ENCODE measurements at regions not wholly inside any gene's neighbourhood (a gene's known extent, or its start where the extent isn't known, plus 50 kb on each side); places are given as distances from the start of the nearest gene placed in this dataset.

DNA sequence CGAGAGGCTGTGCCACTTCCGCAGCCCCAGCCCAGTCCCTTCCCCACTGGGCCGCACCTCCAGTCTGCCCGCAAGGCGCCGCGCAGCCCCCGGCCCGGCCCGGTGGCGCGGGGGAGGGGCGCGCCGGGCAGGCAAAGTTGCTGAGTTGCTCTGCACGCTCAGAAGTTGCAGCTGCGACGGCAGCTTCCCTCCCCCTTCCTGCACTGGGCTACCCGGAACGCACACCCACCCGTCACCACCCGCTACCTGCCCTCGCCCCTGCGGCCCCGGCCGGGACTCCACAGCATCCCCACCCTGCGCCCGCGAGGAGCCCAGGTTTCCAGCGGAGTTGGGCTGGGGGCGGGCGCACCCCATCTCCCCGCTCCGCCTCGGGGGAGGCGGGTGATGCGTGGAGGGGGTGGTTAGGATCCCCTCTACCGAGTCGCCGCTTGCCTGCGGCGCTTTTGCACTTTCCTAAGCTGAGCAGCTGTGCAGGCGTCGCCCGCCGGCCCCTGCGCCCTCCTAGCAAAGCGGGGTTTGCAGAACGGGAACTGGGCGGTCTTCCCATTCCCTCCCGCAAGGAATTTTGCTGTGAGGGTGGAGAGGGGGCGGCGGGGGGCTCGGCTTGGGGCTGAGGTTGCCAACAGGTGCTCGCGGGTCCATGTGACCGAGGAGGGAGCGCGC lies 55.9 kb upstream of the RREB1 start:
- Mint-ChIP-seq H3K27me3 (ENCODE audit: insufficient read depth, unreplicated experiment) (no peaks in the 10 kb centered on the region), H3K4me1 (ENCODE audit: insufficient read depth, unreplicated experiment) (peaks cover 25% of the 10 kb centered on the region), H3K27ac (ENCODE audit: low read depth, unreplicated experiment) (no peak overlapping the region), H3K9me3 (ENCODE audit: unreplicated experiment) (no peaks in the 10 kb centered on the region), H3K4me3 (ENCODE audit: unreplicated experiment) (no peak overlapping the region), H3K36me3 (ENCODE audit: insufficient read depth, unreplicated experiment) (no peaks in the 10 kb centered on the region)
- intact Hi-C loops (cut with micrococcal nuclease), result loop anchor here (2.0 to 10.0 kb wide), 2 partner anchors 57 to 267 kb away; no protein-coding TSS in a partner anchor
- POLR2A ChIA-PET, result interaction anchor here (0.6 kb wide), 1 partner anchor 454 kb away, joined by 3 read pairs; no protein-coding TSS in a partner anchor
- CTCF ChIA-PET, result no interaction called here
- TF ChIP-seq, protein P1, sequence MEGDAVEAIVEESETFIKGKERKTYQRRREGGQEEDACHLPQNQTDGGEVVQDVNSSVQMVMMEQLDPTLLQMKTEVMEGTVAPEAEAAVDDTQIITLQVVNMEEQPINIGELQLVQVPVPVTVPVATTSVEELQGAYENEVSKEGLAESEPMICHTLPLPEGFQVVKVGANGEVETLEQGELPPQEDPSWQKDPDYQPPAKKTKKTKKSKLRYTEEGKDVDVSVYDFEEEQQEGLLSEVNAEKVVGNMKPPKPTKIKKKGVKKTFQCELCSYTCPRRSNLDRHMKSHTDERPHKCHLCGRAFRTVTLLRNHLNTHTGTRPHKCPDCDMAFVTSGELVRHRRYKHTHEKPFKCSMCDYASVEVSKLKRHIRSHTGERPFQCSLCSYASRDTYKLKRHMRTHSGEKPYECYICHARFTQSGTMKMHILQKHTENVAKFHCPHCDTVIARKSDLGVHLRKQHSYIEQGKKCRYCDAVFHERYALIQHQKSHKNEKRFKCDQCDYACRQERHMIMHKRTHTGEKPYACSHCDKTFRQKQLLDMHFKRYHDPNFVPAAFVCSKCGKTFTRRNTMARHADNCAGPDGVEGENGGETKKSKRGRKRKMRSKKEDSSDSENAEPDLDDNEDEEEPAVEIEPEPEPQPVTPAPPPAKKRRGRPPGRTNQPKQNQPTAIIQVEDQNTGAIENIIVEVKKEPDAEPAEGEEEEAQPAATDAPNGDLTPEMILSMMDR (IDR thresholded peaks at IDR 0.05; ENCODE audit: unreplicated experiment), result no peak
- no peak for DNase-seq (ENCODE audit: unreplicated experiment)
- no TSS peak for BruUV-seq (replicated peaks)

DNA sequence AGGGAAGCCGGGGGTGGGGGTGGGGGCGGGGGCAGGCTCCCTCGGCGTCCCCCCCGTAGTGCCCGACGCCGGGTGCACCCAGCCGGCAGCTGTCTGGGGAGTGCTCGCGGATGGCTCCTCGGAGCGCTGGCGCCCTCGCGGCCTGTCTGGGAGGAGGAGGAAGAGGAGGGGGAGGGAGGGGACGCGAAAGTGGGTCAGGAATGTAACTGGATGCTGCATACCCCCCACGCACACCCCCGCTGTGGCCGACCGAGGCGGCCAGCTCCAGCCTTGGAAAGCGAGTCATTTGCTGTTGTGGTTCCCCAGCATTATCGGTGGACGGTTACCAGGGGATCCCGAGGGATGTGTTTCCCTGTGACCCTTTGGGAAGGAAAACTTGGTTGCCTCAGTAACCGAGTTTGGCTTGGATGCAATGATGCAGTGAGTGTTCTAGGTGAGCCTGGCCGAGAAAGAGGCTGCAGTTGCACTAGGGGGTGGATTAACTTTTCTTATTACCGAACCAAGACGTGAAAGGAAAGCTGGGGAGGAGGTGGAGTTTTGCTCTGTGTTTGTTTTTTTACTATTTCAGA lies 55.2 kb upstream of the RREB1 start:
- Mint-ChIP-seq H3K9me3 (ENCODE audit: unreplicated experiment) (no peaks in the 10 kb centered on the region), H3K4me1 (ENCODE audit: insufficient read depth, unreplicated experiment) (peaks cover 31% of the 10 kb centered on the region), H3K4me3 (ENCODE audit: unreplicated experiment) (no peak overlapping the region), H3K27me3 (ENCODE audit: insufficient read depth, unreplicated experiment) (no peaks in the 10 kb centered on the region), H3K36me3 (ENCODE audit: insufficient read depth, unreplicated experiment) (no peaks in the 10 kb centered on the region), H3K27ac (ENCODE audit: low read depth, unreplicated experiment) (peak overlapping the region; percentile 54)
- BruUV-seq (replicated peaks), result no TSS peak
- ChIA-PET CTCF (no interaction called here), POLR2A (interaction anchor here (0.6 kb wide), 1 partner anchor 453 kb away, joined by 3 read pairs; no protein-coding TSS in a partner anchor)
- no peak for DNase-seq (ENCODE audit: unreplicated experiment)
- TF ChIP-seq, protein P1 (IDR thresholded peaks at IDR 0.05; ENCODE audit: unreplicated experiment), result no peak
- intact Hi-C loops (cut with micrococcal nuclease), result loop anchor here (10.0 kb wide), 1 partner anchor 268 kb away; no protein-coding TSS in a partner anchor

DNA sequence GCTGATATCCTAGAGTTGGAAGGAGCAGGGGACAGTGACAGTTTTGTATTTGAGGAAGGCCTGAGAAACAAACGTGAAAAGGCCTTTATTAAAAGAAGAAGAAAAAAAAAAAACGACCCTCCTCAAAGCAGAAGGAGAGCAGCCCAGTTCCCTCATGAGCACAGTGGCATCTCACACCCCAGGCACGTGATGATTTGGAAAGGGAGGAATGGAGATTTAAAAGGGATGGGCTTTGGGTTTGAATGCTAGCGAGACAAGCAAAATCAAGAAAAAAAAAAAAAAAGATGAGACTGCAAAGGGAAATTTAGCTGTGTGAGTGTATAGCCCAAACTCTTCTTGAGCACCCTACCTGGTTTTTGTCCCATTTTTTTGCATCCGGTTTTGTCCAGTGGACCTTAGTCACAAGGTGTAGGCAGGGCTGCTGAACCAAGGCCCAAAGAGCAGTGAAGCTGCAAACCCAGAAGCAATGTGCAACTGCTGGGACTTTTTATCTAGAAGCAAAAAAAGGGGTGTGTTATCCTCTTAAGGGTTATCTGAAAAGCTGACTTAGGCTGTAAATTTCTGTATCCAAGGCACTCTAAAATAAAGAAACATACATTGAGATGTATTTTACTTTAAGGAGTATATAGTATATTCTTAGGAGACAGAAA lies 54.5 kb upstream of the RREB1 start:
- intact Hi-C loops (cut with micrococcal nuclease), result loop anchor here (10.0 kb wide), 1 partner anchor 268 kb away; no protein-coding TSS in a partner anchor
- ChIA-PET CTCF (interaction anchor here (0.6 kb wide), 1 partner anchor 22 kb away, joined by 4 read pairs; no protein-coding TSS in a partner anchor), POLR2A (interaction anchor here (1.5 kb wide), 1 partner anchor 56 kb away, joined by 5 read pairs; no protein-coding TSS in a partner anchor)
- Mint-ChIP-seq H3K36me3 (ENCODE audit: insufficient read depth, unreplicated experiment) (no peaks in the 10 kb centered on the region), H3K27ac (ENCODE audit: low read depth, unreplicated experiment) (peak overlapping the region; percentile 54), H3K4me3 (ENCODE audit: unreplicated experiment) (no peak overlapping the region), H3K9me3 (ENCODE audit: unreplicated experiment) (no peaks in the 10 kb centered on the region), H3K27me3 (ENCODE audit: insufficient read depth, unreplicated experiment) (no peaks in the 10 kb centered on the region), H3K4me1 (ENCODE audit: insufficient read depth, unreplicated experiment) (peaks cover 35% of the 10 kb centered on the region)
- no peak for DNase-seq (ENCODE audit: unreplicated experiment)
- no TSS peak for BruUV-seq (replicated peaks)
- TF ChIP-seq, protein P1 (IDR thresholded peaks at IDR 0.05; ENCODE audit: unreplicated experiment), result no peak

All from MCF 10A (cell line).